Skin of body (tissue), 1 donor: ENCODE measurements at regions not wholly inside any gene's neighbourhood (a gene's known extent, or its start where the extent isn't known, plus 50 kb on each side); places are given as distances from the start of the nearest gene placed in this dataset.
"Not testable (repeated sequence)": the region's sequence is repeated elsewhere in the genome, so short reads cannot be mapped to it uniquely, and the experiment has no call there.

Experiments used
- DNase-seq: peaks from one replicate; lab custom pipeline; 2025; lab: John Stamatoyannopoulos, UW

- no peak for DNase-seq
These were observed 283.1 kb upstream of the SPANXN4 start for GRCh38 chrX:142742581-142742980.

GRCh38 chrX:142733327-142733726, 292.4 kb upstream of the SPANXN4 start:
- DNase-seq, result no peak

GRCh38 chrX:142711796-142712290, 313.9 kb upstream of the SPANXN4 start:
- DNase-seq, result no peak

- no peak for DNase-seq
These were observed 323.0 kb upstream of the SPANXN4 start for GRCh38 chrX:142702749-142703148.

GRCh38 chrX:142688256-142688655, 337.5 kb upstream of the SPANXN4 start:
- no peak for DNase-seq

GRCh38 chrX:142686653-142687283, 339.0 kb upstream of the SPANXN4 start:
- no peak for DNase-seq

GRCh38 chrX:142686206-142686605, 339.5 kb upstream of the SPANXN4 start:
- DNase-seq, result no peak

- no peak for DNase-seq
These were observed 345.7 kb upstream of the SPANXN4 start for GRCh38 chrX:142680038-142680437.

- DNase-seq, result peak; percentile 26
These were observed 354.7 kb upstream of the SPANXN4 start for GRCh38 chrX:142671036-142671435.

GRCh38 chrX:142663330-142664095, 362.2 kb upstream of the SPANXN4 start:
- DNase-seq, result no peak

- DNase-seq, result no peak
These were observed 364.0 kb upstream of the SPANXN4 start for GRCh38 chrX:142661696-142662095.

GRCh38 chrX:142655507-142655906, 370.2 kb upstream of the SPANXN4 start:
- no peak for DNase-seq

GRCh38 chrX:142637206-142637605, 388.5 kb upstream of the SPANXN4 start:
- DNase-seq, result no peak

- no peak for DNase-seq
These were observed 409.1 kb upstream of the SPANXN4 start for GRCh38 chrX:142616636-142617035.

GRCh38 chrX:142613403-142613802, 408.3 kb upstream of the MAGEC2 start:
- DNase-seq, result no peak

- DNase-seq, result not testable (repeated sequence)
These were observed 401.5 kb upstream of the MAGEC2 start for GRCh38 chrX:142606629-142607028.

GRCh38 chrX:142601792-142602191, 396.7 kb upstream of the MAGEC2 start:
- DNase-seq, result no peak

GRCh38 chrX:142593361-142593862, 388.3 kb upstream of the MAGEC2 start:
- DNase-seq, result no peak

GRCh38 chrX:142576615-142577014, 371.5 kb upstream of the MAGEC2 start:
- no peak for DNase-seq

- no peak for DNase-seq
These were observed 344.8 kb upstream of the MAGEC2 start for GRCh38 chrX:142549923-142550322.

GRCh38 chrX:142505839-142506238, 300.7 kb upstream of the MAGEC2 start:
- no peak for DNase-seq

GRCh38 chrX:142503967-142504643, 299.0 kb upstream of the MAGEC2 start:
- DNase-seq, result no peak
